OCI-LY7 (cell line): ENCODE measurements at regions not wholly inside any gene's neighbourhood (a gene's known extent, or its start where the extent isn't known, plus 50 kb on each side); places are given as distances from the start of the nearest gene placed in this dataset.

Experiments
- EZH2phosphoT487 ChIP-seq: fragments of 200-600 bp; sonication (generic); IDR thresholded peaks from 2 replicates; pipeline ENCODE4 v1.6.1; 2018; ENCODE audit warnings: low read depth, borderline replicate concordance, mild to moderate bottlenecking, mixed run types, antibody characterized with exemption, low read length, moderate library complexity, mixed read lengths
- TF ChIP-seq, protein P1 (sequence below): fragments of 200-600 bp; sonication (generic); conservative IDR thresholded peaks from 2 replicates; pipeline ENCODE4 v1.5.1; 2014; ENCODE audit warnings: mild to moderate bottlenecking, antibody characterized with exemption, low read length, moderate library complexity, mixed read lengths

DNA sequence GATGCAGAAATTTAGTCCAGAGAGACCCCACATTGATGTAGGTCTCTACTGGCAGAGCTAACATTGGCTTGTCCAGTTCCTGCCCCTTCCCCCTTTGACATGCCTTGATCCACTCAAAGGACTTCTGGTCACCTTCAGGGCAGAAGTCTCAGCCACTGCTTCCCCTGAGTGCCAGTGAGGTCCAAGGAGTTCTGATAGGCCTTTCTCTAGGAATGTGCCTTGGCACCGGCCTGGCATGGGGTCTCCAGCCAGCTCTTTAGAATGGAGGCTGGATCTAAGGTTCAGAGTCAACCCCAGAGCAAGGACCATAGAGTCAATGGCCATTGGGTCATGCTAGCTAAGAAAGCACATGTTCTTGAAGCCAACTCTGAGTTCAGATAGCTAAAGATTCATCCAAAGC, 88.6 kb upstream of the PJA1 start:
- TF ChIP-seq, protein P1, sequence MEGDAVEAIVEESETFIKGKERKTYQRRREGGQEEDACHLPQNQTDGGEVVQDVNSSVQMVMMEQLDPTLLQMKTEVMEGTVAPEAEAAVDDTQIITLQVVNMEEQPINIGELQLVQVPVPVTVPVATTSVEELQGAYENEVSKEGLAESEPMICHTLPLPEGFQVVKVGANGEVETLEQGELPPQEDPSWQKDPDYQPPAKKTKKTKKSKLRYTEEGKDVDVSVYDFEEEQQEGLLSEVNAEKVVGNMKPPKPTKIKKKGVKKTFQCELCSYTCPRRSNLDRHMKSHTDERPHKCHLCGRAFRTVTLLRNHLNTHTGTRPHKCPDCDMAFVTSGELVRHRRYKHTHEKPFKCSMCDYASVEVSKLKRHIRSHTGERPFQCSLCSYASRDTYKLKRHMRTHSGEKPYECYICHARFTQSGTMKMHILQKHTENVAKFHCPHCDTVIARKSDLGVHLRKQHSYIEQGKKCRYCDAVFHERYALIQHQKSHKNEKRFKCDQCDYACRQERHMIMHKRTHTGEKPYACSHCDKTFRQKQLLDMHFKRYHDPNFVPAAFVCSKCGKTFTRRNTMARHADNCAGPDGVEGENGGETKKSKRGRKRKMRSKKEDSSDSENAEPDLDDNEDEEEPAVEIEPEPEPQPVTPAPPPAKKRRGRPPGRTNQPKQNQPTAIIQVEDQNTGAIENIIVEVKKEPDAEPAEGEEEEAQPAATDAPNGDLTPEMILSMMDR = no peak
- TF ChIP-seq EZH2phosphoT487 = no peak
